ENCODE measurements at regions not wholly inside any gene's neighbourhood (a gene's known extent, or its start where the extent isn't known, plus 50 kb on each side); places are given as distances from the start of the nearest gene placed in this dataset.

DNA sequence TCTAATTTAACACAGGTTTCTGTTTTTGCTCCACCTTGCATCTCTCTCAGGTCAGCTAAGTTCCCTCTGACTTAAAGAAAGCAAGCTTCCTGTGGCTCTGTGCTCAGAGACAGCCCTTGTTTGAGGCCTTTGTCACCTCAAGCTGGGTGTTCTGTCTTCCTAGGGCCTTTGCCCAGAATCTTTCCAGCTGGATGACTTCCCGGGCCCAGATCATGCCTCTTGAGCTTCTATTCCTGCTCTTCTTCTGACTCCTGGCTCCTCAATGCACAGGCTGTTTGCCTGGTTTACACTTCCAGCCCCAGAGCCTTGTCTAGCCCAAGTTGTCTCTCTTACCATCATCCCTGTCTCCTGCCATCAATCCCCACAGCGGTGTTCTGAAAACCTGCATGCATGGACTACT is 300.6 kb downstream of the VPS13C start:
- H3K27ac Mint-ChIP-seq = no peak overlapping the region
- peaks cover 4% of the 10 kb centered on the region for H3K4me1 Mint-ChIP-seq

GRCh38 chr15:61756071-61756820 is 304.0 kb downstream of the VPS13C start:
- Mint-ChIP-seq H3K36me3 (ENCODE audit: low read depth) (no peaks in the 10 kb centered on the region), H3K27me3 (ENCODE audit: insufficient read depth) (no peaks in the 10 kb centered on the region), H3K27ac (no peak overlapping the region), H3K4me1 (no peaks in the 10 kb centered on the region), H3K9me3 (no peaks in the 10 kb centered on the region), H3K4me3 (no peak overlapping the region)
- DNase-seq = no peak
- H3K9ac ChIP-seq (ENCODE audit: extremely low read depth, low read length, poor library complexity, severe bottlenecking) = no peak overlapping the region
- H3K9me3 ChIP-seq (ENCODE audit: control insufficient read depth, low read length) = no peaks in the 10 kb centered on the region
- no peaks in the 10 kb centered on the region for H3K4me1 ChIP-seq (ENCODE audit: control insufficient read depth, insufficient read depth, low read length)
- no peak overlapping the region for H3K27ac ChIP-seq (ENCODE audit: low read depth, low read length)
- no peaks in the 10 kb centered on the region for H3K27me3 ChIP-seq (ENCODE audit: control insufficient read depth, insufficient read depth, low read length, poor library complexity, severe bottlenecking)
- WGBS, 2 experiments (ENCODE audit: insufficient coverage in 1 of 2, insufficient read length in 1 of 2) = 93% methylated on average over 3 of the region's 4 CpGs; no CpG with 5 or more reads in 1 of the 2 experiments
- TF ChIP-seq, protein P1, sequence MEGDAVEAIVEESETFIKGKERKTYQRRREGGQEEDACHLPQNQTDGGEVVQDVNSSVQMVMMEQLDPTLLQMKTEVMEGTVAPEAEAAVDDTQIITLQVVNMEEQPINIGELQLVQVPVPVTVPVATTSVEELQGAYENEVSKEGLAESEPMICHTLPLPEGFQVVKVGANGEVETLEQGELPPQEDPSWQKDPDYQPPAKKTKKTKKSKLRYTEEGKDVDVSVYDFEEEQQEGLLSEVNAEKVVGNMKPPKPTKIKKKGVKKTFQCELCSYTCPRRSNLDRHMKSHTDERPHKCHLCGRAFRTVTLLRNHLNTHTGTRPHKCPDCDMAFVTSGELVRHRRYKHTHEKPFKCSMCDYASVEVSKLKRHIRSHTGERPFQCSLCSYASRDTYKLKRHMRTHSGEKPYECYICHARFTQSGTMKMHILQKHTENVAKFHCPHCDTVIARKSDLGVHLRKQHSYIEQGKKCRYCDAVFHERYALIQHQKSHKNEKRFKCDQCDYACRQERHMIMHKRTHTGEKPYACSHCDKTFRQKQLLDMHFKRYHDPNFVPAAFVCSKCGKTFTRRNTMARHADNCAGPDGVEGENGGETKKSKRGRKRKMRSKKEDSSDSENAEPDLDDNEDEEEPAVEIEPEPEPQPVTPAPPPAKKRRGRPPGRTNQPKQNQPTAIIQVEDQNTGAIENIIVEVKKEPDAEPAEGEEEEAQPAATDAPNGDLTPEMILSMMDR (conservative IDR thresholded peaks at IDR 0.05) = no peak
- H3K4me3 ChIP-seq (ENCODE audit: low read length) = no peak overlapping the region
- no peaks in the 10 kb centered on the region for H3K36me3 ChIP-seq (ENCODE audit: control insufficient read depth, insufficient read depth, low read length)

More for the DNA sequence above, 300.6 kb downstream of the VPS13C start:
- Mint-ChIP-seq H3K27me3 (ENCODE audit: insufficient read depth) (no peaks in the 10 kb centered on the region), H3K4me3 (no peak overlapping the region), H3K9me3 (no peaks in the 10 kb centered on the region), H3K36me3 (ENCODE audit: low read depth) (no peaks in the 10 kb centered on the region)
- Histone ChIP-seq H3K27me3 (ENCODE audit: control insufficient read depth, insufficient read depth, low read length, poor library complexity, severe bottlenecking) (no peaks in the 10 kb centered on the region), H3K9ac (ENCODE audit: extremely low read depth, low read length, poor library complexity, severe bottlenecking) (no peak overlapping the region), H3K36me3 (ENCODE audit: control insufficient read depth, insufficient read depth, low read length) (no peaks in the 10 kb centered on the region), H3K4me3 (ENCODE audit: low read length) (no peak overlapping the region), H3K4me1 (ENCODE audit: control insufficient read depth, insufficient read depth, low read length) (no peaks in the 10 kb centered on the region), H3K9me3 (ENCODE audit: control insufficient read depth, low read length) (no peaks in the 10 kb centered on the region), H3K27ac (ENCODE audit: low read depth, low read length) (no peak overlapping the region)
- TF ChIP-seq, protein P1 (conservative IDR thresholded peaks at IDR 0.05) = no peak
- whole genome bisulfite sequencing, 2 experiments (ENCODE audit: insufficient coverage in 1 of 2, insufficient read length in 1 of 2) = 87 to 100% methylated on average over 1 to 2 of the region's 2 CpGs
- DNase-seq = no peak

- TF ChIP-seq, protein P1 (conservative IDR thresholded peaks at IDR 0.05) = no peak
- Mint-ChIP-seq H3K36me3 (ENCODE audit: low read depth) (no peaks in the 10 kb centered on the region), H3K4me1 (no peaks in the 10 kb centered on the region), H3K4me3 (no peak overlapping the region), H3K27me3 (ENCODE audit: insufficient read depth) (no peaks in the 10 kb centered on the region), H3K9me3 (no peaks in the 10 kb centered on the region), H3K27ac (no peak overlapping the region)
- DNase-seq = no peak
- Histone ChIP-seq H3K9ac (ENCODE audit: extremely low read depth, low read length, poor library complexity, severe bottlenecking) (no peak overlapping the region), H3K27me3 (ENCODE audit: control insufficient read depth, insufficient read depth, low read length, poor library complexity, severe bottlenecking) (no peaks in the 10 kb centered on the region), H3K27ac (ENCODE audit: low read depth, low read length) (no peak overlapping the region), H3K36me3 (ENCODE audit: control insufficient read depth, insufficient read depth, low read length) (no peaks in the 10 kb centered on the region), H3K4me3 (ENCODE audit: low read length) (no peak overlapping the region), H3K4me1 (ENCODE audit: control insufficient read depth, insufficient read depth, low read length) (no peaks in the 10 kb centered on the region), H3K9me3 (ENCODE audit: control insufficient read depth, low read length) (no peaks in the 10 kb centered on the region)
- WGBS, 2 experiments (ENCODE audit: insufficient coverage in 1 of 2, insufficient read length in 1 of 2) = 81 to 91% methylated on average over 2 of the region's 2 CpGs
These were observed 304.8 kb downstream of the VPS13C start for GRCh38 chr15:61755467-61755866.

All from endodermal cell (in vitro differentiated cells).